ENCODE measurements at regions not wholly inside any gene's neighbourhood (a gene's known extent, or its start where the extent isn't known, plus 50 kb on each side); places are given as distances from the start of the nearest gene placed in this dataset.

DNA sequence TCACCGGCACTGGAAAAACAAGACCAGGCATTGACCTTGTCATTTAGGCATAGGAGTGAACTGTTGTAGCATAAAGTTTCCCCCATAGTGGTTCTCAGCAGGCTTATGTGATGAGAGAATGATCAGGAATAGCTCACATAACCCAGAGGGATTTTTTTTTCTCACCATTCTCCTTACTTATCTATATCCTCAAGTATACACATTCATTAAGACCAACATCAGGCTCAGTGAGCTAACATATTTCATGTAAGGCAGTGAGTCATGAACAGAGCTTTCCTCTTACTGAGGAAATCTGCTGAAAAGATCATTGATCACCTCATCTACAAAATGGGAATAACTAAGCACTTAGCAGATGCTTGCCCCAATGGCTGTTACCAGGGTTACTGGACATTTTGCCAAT lies 396.6 kb upstream of the TMCO5A start:
- DNase-seq, result no peak
- H3K23me2 ChIP-seq (ENCODE audit: insufficient read length, low read depth, low read length, poor library complexity, severe bottlenecking), result no peaks in the 10 kb centered on the region
- 0 out of 7 replicates have a peak, but pooled peaks cover 0 to 2% (median 0%) of the 10 kb centered on the region in 3 experiments for H3K36me3 Mint-ChIP-seq (ENCODE audit: insufficient read depth in 1 of 3, low read depth in 3 of 3)
- no peaks in the 10 kb centered on the region for H3K4me1 Mint-ChIP-seq
- H3K27me3 Mint-ChIP-seq (ENCODE audit: low read depth), result no peaks in the 10 kb centered on the region
- no peak overlapping the region for H3K14ac ChIP-seq (ENCODE audit: insufficient read depth, low read length)
- no peak overlapping the region for H3T11ph ChIP-seq (ENCODE audit: low read length)
- H3K9me3 ChIP-seq (ENCODE audit: control insufficient read depth, low read depth, low read length), result no peaks in the 10 kb centered on the region
- TF ChIP-seq, protein P1, sequence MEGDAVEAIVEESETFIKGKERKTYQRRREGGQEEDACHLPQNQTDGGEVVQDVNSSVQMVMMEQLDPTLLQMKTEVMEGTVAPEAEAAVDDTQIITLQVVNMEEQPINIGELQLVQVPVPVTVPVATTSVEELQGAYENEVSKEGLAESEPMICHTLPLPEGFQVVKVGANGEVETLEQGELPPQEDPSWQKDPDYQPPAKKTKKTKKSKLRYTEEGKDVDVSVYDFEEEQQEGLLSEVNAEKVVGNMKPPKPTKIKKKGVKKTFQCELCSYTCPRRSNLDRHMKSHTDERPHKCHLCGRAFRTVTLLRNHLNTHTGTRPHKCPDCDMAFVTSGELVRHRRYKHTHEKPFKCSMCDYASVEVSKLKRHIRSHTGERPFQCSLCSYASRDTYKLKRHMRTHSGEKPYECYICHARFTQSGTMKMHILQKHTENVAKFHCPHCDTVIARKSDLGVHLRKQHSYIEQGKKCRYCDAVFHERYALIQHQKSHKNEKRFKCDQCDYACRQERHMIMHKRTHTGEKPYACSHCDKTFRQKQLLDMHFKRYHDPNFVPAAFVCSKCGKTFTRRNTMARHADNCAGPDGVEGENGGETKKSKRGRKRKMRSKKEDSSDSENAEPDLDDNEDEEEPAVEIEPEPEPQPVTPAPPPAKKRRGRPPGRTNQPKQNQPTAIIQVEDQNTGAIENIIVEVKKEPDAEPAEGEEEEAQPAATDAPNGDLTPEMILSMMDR (conservative IDR thresholded peaks at IDR 0.05), result no peak
- H2AFZ ChIP-seq (ENCODE audit: low read length), result no peak overlapping the region
- no peak overlapping the region for H2BK5ac ChIP-seq (ENCODE audit: insufficient read length, low read length)
- no peaks in the 10 kb centered on the region for H3K79me1 ChIP-seq (ENCODE audit: insufficient read depth, low read depth, low read length, poor library complexity, severe bottlenecking)
- no peak overlapping the region for H2BK12ac ChIP-seq (ENCODE audit: insufficient read length, low read depth, low read length)
- H3K4me2 ChIP-seq (ENCODE audit: insufficient read depth, insufficient read length, low read length), result no peak overlapping the region
- H2BK120ac ChIP-seq (ENCODE audit: low read depth, low read length, poor library complexity, severe bottlenecking), result no peak overlapping the region
- H3K79me2 ChIP-seq (ENCODE audit: insufficient read depth, low read length), result no peaks in the 10 kb centered on the region
- no peak overlapping the region for H3K23ac ChIP-seq (ENCODE audit: insufficient read length, low read depth, low read length)
- no peak overlapping the region for H4K91ac ChIP-seq (ENCODE audit: insufficient read length, low read depth, low read length)
- no peak overlapping the region for H4K8ac ChIP-seq (replicated peaks; ENCODE audit: insufficient read length, low read depth, low read length)
- H3K56ac ChIP-seq (ENCODE audit: insufficient read length, low read depth, low read length), result no peak overlapping the region
- WGBS (ENCODE audit: extremely low coverage, insufficient read length, low lambda C conversion rate), result no CpG with 5 or more reads among the region's 1 CpG
- no peak overlapping the region for H3K27ac ChIP-seq (ENCODE audit: insufficient read length, low read depth, low read length)
- H3K27ac Mint-ChIP-seq, result no peak overlapping the region
- no peak overlapping the region for H4K5ac ChIP-seq (ENCODE audit: insufficient read length, low read depth, low read length)
- peaks cover 6% of the 10 kb centered on the region in 2 experiments; a peak in 3 of 5 replicates for H3K9me3 Mint-ChIP-seq
- no peak overlapping the region for H3K4me3 Mint-ChIP-seq
- H3K4ac ChIP-seq (ENCODE audit: low read depth, low read length), result no peak overlapping the region
- no peaks in the 10 kb centered on the region for H4K20me1 ChIP-seq (ENCODE audit: control insufficient read depth, insufficient read depth, insufficient read length)
- H3K27me3 ChIP-seq (ENCODE audit: insufficient read depth, low read length), result no peaks in the 10 kb centered on the region
- H2BK15ac ChIP-seq (ENCODE audit: low read depth, low read length), result no peak overlapping the region
- H3K4me1 ChIP-seq (ENCODE audit: insufficient read depth, low read length), result no peaks in the 10 kb centered on the region
- H3K18ac ChIP-seq (ENCODE audit: insufficient read length, low read depth, low read length), result no peak overlapping the region
- H2AK5ac ChIP-seq (ENCODE audit: insufficient read length, low read length), result no peak overlapping the region
- no peak overlapping the region for H2BK20ac ChIP-seq (ENCODE audit: low read depth, low read length, poor library complexity, severe bottlenecking)
- H3K9ac ChIP-seq (ENCODE audit: extremely low read depth, insufficient read length, low read length), result no peak overlapping the region
